ENCODE measurements at regions not wholly inside any gene's neighbourhood (a gene's known extent, or its start where the extent isn't known, plus 50 kb on each side); places are given as distances from the start of the nearest gene placed in this dataset.

DNA sequence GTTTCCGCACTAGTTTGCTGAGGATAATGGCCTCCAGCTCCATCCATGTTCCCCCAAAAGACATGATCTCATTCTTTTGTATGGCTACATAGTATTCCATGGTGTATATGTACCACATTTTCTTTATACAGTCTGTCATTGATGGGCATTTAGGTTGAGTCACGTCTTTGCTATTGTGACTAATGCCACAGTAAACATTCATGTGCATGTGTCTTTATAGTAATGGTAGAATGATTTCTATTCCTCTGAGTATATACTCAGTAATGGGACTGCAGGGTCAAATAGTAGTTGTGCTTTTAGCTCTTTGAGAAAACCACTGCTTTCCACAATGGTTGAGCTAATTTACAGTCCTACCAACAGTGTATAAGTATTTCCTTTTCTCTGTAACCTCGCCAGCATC, 78.3 kb upstream of the BCL9 start:
- TF ChIP-seq ATF3 (CRISPR knock-in tag; conservative IDR thresholded peaks at IDR 0.05) (no peak), FOXP4 (CRISPR knock-in tag; IDR thresholded peaks at IDR 0.05) (no peak), ATF2 (CRISPR knock-in tag; IDR thresholded peaks at IDR 0.05; ENCODE audit: borderline replicate concordance, low read depth) (no peak), CTCF (IDR thresholded peaks at IDR 0.05) (no peak), ZNF138 (CRISPR knock-in tag; conservative IDR thresholded peaks at IDR 0.05) (no peak), USF2 (CRISPR knock-in tag; IDR thresholded peaks at IDR 0.05) (no peak), ESRRA (CRISPR knock-in tag; IDR thresholded peaks at IDR 0.05; ENCODE audit: borderline replicate concordance) (no peak), ZNF219 (CRISPR knock-in tag; IDR thresholded peaks at IDR 0.05; ENCODE audit: borderline replicate concordance) (no peak)
